ENCODE measurements at regions not wholly inside any gene's neighbourhood (a gene's known extent, or its start where the extent isn't known, plus 50 kb on each side); places are given as distances from the start of the nearest gene placed in this dataset.
A peak's percentile ranks its signal among the peaks of the same experiment; 100 is the strongest.
"Not testable (repeated sequence)": the region's sequence is repeated elsewhere in the genome, so short reads cannot be mapped to it uniquely, and the experiment has no call there.

- no peak for DNase-seq (ENCODE audit: low read depth)
These were observed 292.5 kb upstream of the CNR1 start for GRCh38 chr6:88458662-88459061.

GRCh38 chr6:88456221-88456859, 290.2 kb upstream of the CNR1 start:
- DNase-seq (ENCODE audit: low read depth): no peak

- DNase-seq (ENCODE audit: low read depth): no peak
These were observed 289.2 kb upstream of the CNR1 start for GRCh38 chr6:88455317-88455716.

- no peak for DNase-seq (ENCODE audit: low read depth)
These were observed 288.5 kb upstream of the CNR1 start for GRCh38 chr6:88454658-88455057.

GRCh38 chr6:88449770-88450169, 283.6 kb upstream of the CNR1 start:
- no peak for DNase-seq (ENCODE audit: low read depth)

- no peak for DNase-seq (ENCODE audit: low read depth)
These were observed 279.2 kb upstream of the CNR1 start for GRCh38 chr6:88445188-88445965.

GRCh38 chr6:88443554-88443953, 277.4 kb upstream of the CNR1 start:
- DNase-seq (ENCODE audit: low read depth): no peak

GRCh38 chr6:88442737-88443136, 276.6 kb upstream of the CNR1 start:
- no peak for DNase-seq (ENCODE audit: low read depth)

GRCh38 chr6:88441346-88441745, 275.2 kb upstream of the CNR1 start:
- DNase-seq (ENCODE audit: low read depth): no peak

- DNase-seq (ENCODE audit: low read depth): no peak
These were observed 261.9 kb upstream of the CNR1 start for GRCh38 chr6:88428068-88428467.

- DNase-seq (ENCODE audit: low read depth): no peak
These were observed 259.9 kb upstream of the CNR1 start for GRCh38 chr6:88426005-88426404.

- DNase-seq (ENCODE audit: low read depth): peak; percentile 41
These were observed 256.7 kb upstream of the CNR1 start for GRCh38 chr6:88422831-88423230.

- not testable (repeated sequence) for DNase-seq (ENCODE audit: low read depth)
These were observed 254.9 kb upstream of the CNR1 start for GRCh38 chr6:88420967-88421488.

- not testable (repeated sequence) for DNase-seq (ENCODE audit: low read depth)
These were observed 253.0 kb upstream of the CNR1 start for GRCh38 chr6:88418921-88419810.

- not testable (repeated sequence) for DNase-seq (ENCODE audit: low read depth)
These were observed 251.2 kb upstream of the CNR1 start for GRCh38 chr6:88417361-88417760.

- DNase-seq (ENCODE audit: low read depth): no peak
These were observed 247.3 kb upstream of the CNR1 start for GRCh38 chr6:88413459-88413858.

- DNase-seq (ENCODE audit: low read depth): not testable (repeated sequence)
These were observed 242.2 kb upstream of the CNR1 start for GRCh38 chr6:88408355-88408754.

GRCh38 chr6:88406674-88407073, 240.5 kb upstream of the CNR1 start:
- DNase-seq (ENCODE audit: low read depth): not testable (repeated sequence)

- DNase-seq (ENCODE audit: low read depth): no peak
These were observed 237.3 kb upstream of the CNR1 start for GRCh38 chr6:88403486-88403885.

GRCh38 chr6:88402909-88403308, 236.8 kb upstream of the CNR1 start:
- no peak for DNase-seq (ENCODE audit: low read depth)

- DNase-seq (ENCODE audit: low read depth): not testable (repeated sequence)
These were observed 224.9 kb upstream of the CNR1 start for GRCh38 chr6:88390998-88391397.

GRCh38 chr6:88388589-88388988, 222.4 kb upstream of the CNR1 start:
- DNase-seq (ENCODE audit: low read depth): no peak

Measured in HT1080 (cell line).